ENCODE measurements at regions not wholly inside any gene's neighbourhood (a gene's known extent, or its start where the extent isn't known, plus 50 kb on each side); places are given as distances from the start of the nearest gene placed in this dataset.

- ChIA-PET CTCF (no interaction called here), RAD21 (ENCODE audit: low non-redundant PET in 1 of 2, low total read pairs in 2 of 2, uncharacterized antibody in 2 of 2, unreplicated experiment in 2 of 2) (no interaction called here), POLR2A (no interaction called here)
- no peaks in the 10 kb centered on the region for H3K27me3 ChIP-seq (ENCODE audit: insufficient read depth, low read length)
- H3K79me2 ChIP-seq (ENCODE audit: insufficient read depth, low read length) = no peaks in the 10 kb centered on the region
- no peaks in the 10 kb centered on the region for H3K9me2 ChIP-seq (ENCODE audit: insufficient read depth)
- no peak overlapping the region for H3K9ac ChIP-seq (ENCODE audit: low read length)
- no peak for ATAC-seq
- intact Hi-C loops (cut with micrococcal nuclease) = no loop called here
- no peaks in the 10 kb centered on the region for H3K36me3 ChIP-seq (ENCODE audit: control insufficient read depth in 1 of 2, insufficient read depth in 2 of 2, low read length in 2 of 2)
- H4K20me1 ChIP-seq (ENCODE audit: insufficient read depth) = no peaks in the 10 kb centered on the region
- no TSS peak for BruUV-seq (replicated peaks)
- TF ChIP-seq ELF1 (IDR thresholded peaks at IDR 0.05; ENCODE audit: borderline replicate concordance, low read depth) (no peak), SIN3A (IDR thresholded peaks at IDR 0.05; ENCODE audit: low read depth) (no peak), ZBTB33 (IDR thresholded peaks at IDR 0.05; ENCODE audit: extremely low read depth, insufficient replicate concordance, low read length) (no peak), TCF7L2 (IDR thresholded peaks at IDR 0.05; ENCODE audit: borderline replicate concordance, extremely low read depth, insufficient read depth, insufficient read length) (no peak), ZFX (IDR thresholded peaks at IDR 0.05) (no peak), CBX3 (IDR thresholded peaks at IDR 0.05; ENCODE audit: low read depth) (no peak), EZH2phosphoT487 (IDR thresholded peaks at IDR 0.05; ENCODE audit: borderline replicate concordance) (no peak)
- TF ChIP-seq, protein P1, sequence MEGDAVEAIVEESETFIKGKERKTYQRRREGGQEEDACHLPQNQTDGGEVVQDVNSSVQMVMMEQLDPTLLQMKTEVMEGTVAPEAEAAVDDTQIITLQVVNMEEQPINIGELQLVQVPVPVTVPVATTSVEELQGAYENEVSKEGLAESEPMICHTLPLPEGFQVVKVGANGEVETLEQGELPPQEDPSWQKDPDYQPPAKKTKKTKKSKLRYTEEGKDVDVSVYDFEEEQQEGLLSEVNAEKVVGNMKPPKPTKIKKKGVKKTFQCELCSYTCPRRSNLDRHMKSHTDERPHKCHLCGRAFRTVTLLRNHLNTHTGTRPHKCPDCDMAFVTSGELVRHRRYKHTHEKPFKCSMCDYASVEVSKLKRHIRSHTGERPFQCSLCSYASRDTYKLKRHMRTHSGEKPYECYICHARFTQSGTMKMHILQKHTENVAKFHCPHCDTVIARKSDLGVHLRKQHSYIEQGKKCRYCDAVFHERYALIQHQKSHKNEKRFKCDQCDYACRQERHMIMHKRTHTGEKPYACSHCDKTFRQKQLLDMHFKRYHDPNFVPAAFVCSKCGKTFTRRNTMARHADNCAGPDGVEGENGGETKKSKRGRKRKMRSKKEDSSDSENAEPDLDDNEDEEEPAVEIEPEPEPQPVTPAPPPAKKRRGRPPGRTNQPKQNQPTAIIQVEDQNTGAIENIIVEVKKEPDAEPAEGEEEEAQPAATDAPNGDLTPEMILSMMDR (IDR thresholded peaks at IDR 0.05 in 2 of 3, conservative IDR thresholded peaks at IDR 0.05 in 1 of 3; ENCODE audit: borderline replicate concordance in 1 of 3, insufficient read depth in 1 of 3, low read depth in 2 of 3, low read length in 2 of 3) = no peak
- no peaks in the 10 kb centered on the region for H3K4me1 ChIP-seq (ENCODE audit: control insufficient read depth in 1 of 2, insufficient read depth in 2 of 2, low read length in 2 of 2)
- H3K4me2 ChIP-seq (ENCODE audit: low read length) = no peak overlapping the region
- no peaks in the 10 kb centered on the region for H3K9me3 ChIP-seq (ENCODE audit: control insufficient read depth in 1 of 2, insufficient read depth in 1 of 2, low read depth in 1 of 2, low read length in 2 of 2)
- no peak overlapping the region for H3K4me3 ChIP-seq (replicated peaks in 1 of 2; ENCODE audit: low read depth in 1 of 2, low read length in 2 of 2)
- no peak overlapping the region for H2AFZ ChIP-seq (ENCODE audit: low read depth, low read length, poor library complexity, severe bottlenecking)
- DNase-seq (ENCODE audit: low read depth, low spot score) = no peak
- H3K27ac ChIP-seq (ENCODE audit: low read depth, low read length) = no peak overlapping the region
Measured at GRCh38 chrX:97844943-97845342, 961.2 kb downstream of the RPA4 start.

All from HCT116 (cell line).